ENCODE measurements at regions not wholly inside any gene's neighbourhood (a gene's known extent, or its start where the extent isn't known, plus 50 kb on each side); places are given as distances from the start of the nearest gene placed in this dataset.

GRCh38 chr3:13211605-13212210 is 138.5 kb upstream of the IQSEC1 start:
- Histone ChIP-seq H3K27ac (ENCODE audit: low read depth, low read length) (no peak overlapping the region), H3K4me1 (ENCODE audit: control insufficient read depth in 5 of 5, insufficient read depth in 5 of 5, low read length in 5 of 5) (peaks cover 2 to 28% (median 8%) of the 10 kb centered on the region in 5 donors), H3K9ac (ENCODE audit: low read length in 5 of 5) (no peak overlapping the region), H3K27me3 (ENCODE audit: control insufficient read depth in 5 of 5, insufficient read depth in 4 of 5, low read length in 5 of 5) (peaks cover 0 to 9% (median 5%) of the 10 kb centered on the region in 5 donors), H3K4me3 (ENCODE audit: low read depth in 1 of 5, low read length in 5 of 5) (no peak overlapping the region), H3K9me3 (ENCODE audit: control insufficient read depth in 5 of 5, low read length in 5 of 5) (no peaks in the 10 kb centered on the region), H3K36me3 (ENCODE audit: control insufficient read depth in 5 of 5, insufficient read depth in 5 of 5, low read length in 5 of 5) (no peaks in the 10 kb centered on the region)

- Histone ChIP-seq H3K9me3 (ENCODE audit: control insufficient read depth in 5 of 5, low read length in 5 of 5) (no peaks in the 10 kb centered on the region), H3K4me3 (ENCODE audit: low read depth in 1 of 5, low read length in 5 of 5) (no peak overlapping the region), H3K27ac (ENCODE audit: low read depth, low read length) (no peak overlapping the region), H3K9ac (ENCODE audit: low read length in 5 of 5) (no peak overlapping the region), H3K27me3 (ENCODE audit: control insufficient read depth in 5 of 5, insufficient read depth in 4 of 5, low read length in 5 of 5) (peaks cover 0 to 20% (median 8%) of the 10 kb centered on the region in 5 donors), H3K36me3 (ENCODE audit: control insufficient read depth in 5 of 5, insufficient read depth in 5 of 5, low read length in 5 of 5) (no peaks in the 10 kb centered on the region), H3K4me1 (ENCODE audit: control insufficient read depth in 5 of 5, insufficient read depth in 5 of 5, low read length in 5 of 5) (peaks cover 0 to 17% (median 0%) of the 10 kb centered on the region in 5 donors)
Observed at GRCh38 chr3:13210221-13210975, 137.2 kb upstream of the IQSEC1 start.

GRCh38 chr3:13209634-13209997 is 136.4 kb upstream of the IQSEC1 start:
- Histone ChIP-seq H3K36me3 (ENCODE audit: control insufficient read depth in 5 of 5, insufficient read depth in 5 of 5, low read length in 5 of 5) (no peaks in the 10 kb centered on the region), H3K27ac (ENCODE audit: low read depth, low read length) (no peak overlapping the region), H3K4me1 (ENCODE audit: control insufficient read depth in 5 of 5, insufficient read depth in 5 of 5, low read length in 5 of 5) (peaks cover 0 to 11% (median 0%) of the 10 kb centered on the region in 5 donors), H3K4me3 (ENCODE audit: low read depth in 1 of 5, low read length in 5 of 5) (no peak overlapping the region), H3K9ac (ENCODE audit: low read length in 5 of 5) (no peak overlapping the region), H3K9me3 (ENCODE audit: control insufficient read depth in 5 of 5, low read length in 5 of 5) (no peaks in the 10 kb centered on the region), H3K27me3 (ENCODE audit: control insufficient read depth in 5 of 5, insufficient read depth in 4 of 5, low read length in 5 of 5) (peaks cover 0 to 25% (median 15%) of the 10 kb centered on the region in 5 donors)

- no peaks in the 10 kb centered on the region for H3K36me3 ChIP-seq (ENCODE audit: control insufficient read depth in 5 of 5, insufficient read depth in 5 of 5, low read length in 5 of 5)
- peaks cover 3 to 25% (median 19%) of the 10 kb centered on the region in 5 donors for H3K27me3 ChIP-seq (ENCODE audit: control insufficient read depth in 5 of 5, insufficient read depth in 4 of 5, low read length in 5 of 5)
- H3K27ac ChIP-seq (ENCODE audit: low read depth, low read length) = no peak overlapping the region
- H3K4me1 ChIP-seq (ENCODE audit: control insufficient read depth in 5 of 5, insufficient read depth in 5 of 5, low read length in 5 of 5) = peaks cover 0 to 15% (median 2%) of the 10 kb centered on the region in 5 donors
- no peak overlapping the region for H3K9ac ChIP-seq (ENCODE audit: low read length in 5 of 5)
- H3K9me3 ChIP-seq (ENCODE audit: control insufficient read depth in 5 of 5, low read length in 5 of 5) = no peaks in the 10 kb centered on the region
- H3K4me3 ChIP-seq (ENCODE audit: low read depth in 1 of 5, low read length in 5 of 5) = no peak overlapping the region
Observed at GRCh38 chr3:13208706-13209633, 135.7 kb upstream of the IQSEC1 start.

GRCh38 chr3:13207975-13208705 is 134.9 kb upstream of the IQSEC1 start:
- H3K27me3 ChIP-seq (ENCODE audit: control insufficient read depth in 5 of 5, insufficient read depth in 4 of 5, low read length in 5 of 5) = peaks cover 3 to 31% (median 20%) of the 10 kb centered on the region in 5 donors
- no peaks in the 10 kb centered on the region for H3K36me3 ChIP-seq (ENCODE audit: control insufficient read depth in 5 of 5, insufficient read depth in 5 of 5, low read length in 5 of 5)
- H3K27ac ChIP-seq (ENCODE audit: low read depth, low read length) = no peak overlapping the region
- no peak overlapping the region for H3K9ac ChIP-seq (ENCODE audit: low read length in 5 of 5)
- no peak overlapping the region for H3K4me3 ChIP-seq (ENCODE audit: low read depth in 1 of 5, low read length in 5 of 5)
- peaks cover 0 to 15% (median 2%) of the 10 kb centered on the region in 5 donors for H3K4me1 ChIP-seq (ENCODE audit: control insufficient read depth in 5 of 5, insufficient read depth in 5 of 5, low read length in 5 of 5)
- H3K9me3 ChIP-seq (ENCODE audit: control insufficient read depth in 5 of 5, low read length in 5 of 5) = no peaks in the 10 kb centered on the region

GRCh38 chr3:13207578-13207922 is 134.3 kb upstream of the IQSEC1 start:
- no peaks in the 10 kb centered on the region for H3K36me3 ChIP-seq (ENCODE audit: control insufficient read depth in 5 of 5, insufficient read depth in 5 of 5, low read length in 5 of 5)
- H3K4me1 ChIP-seq (ENCODE audit: control insufficient read depth in 5 of 5, insufficient read depth in 5 of 5, low read length in 5 of 5) = peaks cover 0 to 15% (median 2%) of the 10 kb centered on the region in 5 donors
- H3K9me3 ChIP-seq (ENCODE audit: control insufficient read depth in 5 of 5, low read length in 5 of 5) = no peaks in the 10 kb centered on the region
- H3K4me3 ChIP-seq (ENCODE audit: low read depth in 1 of 5, low read length in 5 of 5) = no peak overlapping the region
- peaks cover 3 to 35% (median 20%) of the 10 kb centered on the region in 5 donors for H3K27me3 ChIP-seq (ENCODE audit: control insufficient read depth in 5 of 5, insufficient read depth in 4 of 5, low read length in 5 of 5)
- H3K27ac ChIP-seq (ENCODE audit: low read depth, low read length) = no peak overlapping the region
- H3K9ac ChIP-seq (ENCODE audit: low read length in 5 of 5) = no peak overlapping the region

GRCh38 chr3:13206799-13207577 is 133.8 kb upstream of the IQSEC1 start:
- peaks cover 3 to 35% (median 20%) of the 10 kb centered on the region in 5 donors for H3K27me3 ChIP-seq (ENCODE audit: control insufficient read depth in 5 of 5, insufficient read depth in 4 of 5, low read length in 5 of 5)
- H3K9me3 ChIP-seq (ENCODE audit: control insufficient read depth in 5 of 5, low read length in 5 of 5) = no peaks in the 10 kb centered on the region
- peaks cover 0 to 15% (median 2%) of the 10 kb centered on the region in 5 donors for H3K4me1 ChIP-seq (ENCODE audit: control insufficient read depth in 5 of 5, insufficient read depth in 5 of 5, low read length in 5 of 5)
- H3K36me3 ChIP-seq (ENCODE audit: control insufficient read depth in 5 of 5, insufficient read depth in 5 of 5, low read length in 5 of 5) = no peaks in the 10 kb centered on the region
- H3K9ac ChIP-seq (ENCODE audit: low read length in 5 of 5) = no peak overlapping the region
- H3K4me3 ChIP-seq (ENCODE audit: low read depth in 1 of 5, low read length in 5 of 5) = no peak overlapping the region
- no peak overlapping the region for H3K27ac ChIP-seq (ENCODE audit: low read depth, low read length)

GRCh38 chr3:13205567-13206143 is 132.4 kb upstream of the IQSEC1 start:
- no peak overlapping the region for H3K9ac ChIP-seq (ENCODE audit: low read length in 5 of 5)
- H3K9me3 ChIP-seq (ENCODE audit: control insufficient read depth in 5 of 5, low read length in 5 of 5) = no peaks in the 10 kb centered on the region
- no peaks in the 10 kb centered on the region for H3K36me3 ChIP-seq (ENCODE audit: control insufficient read depth in 5 of 5, insufficient read depth in 5 of 5, low read length in 5 of 5)
- no peak overlapping the region for H3K4me3 ChIP-seq (ENCODE audit: low read depth in 1 of 5, low read length in 5 of 5)
- H3K27ac ChIP-seq (ENCODE audit: low read depth, low read length) = no peak overlapping the region
- peaks cover 3 to 40% (median 20%) of the 10 kb centered on the region in 5 donors for H3K27me3 ChIP-seq (ENCODE audit: control insufficient read depth in 5 of 5, insufficient read depth in 4 of 5, low read length in 5 of 5)
- H3K4me1 ChIP-seq (ENCODE audit: control insufficient read depth in 5 of 5, insufficient read depth in 5 of 5, low read length in 5 of 5) = peaks cover 0 to 21% (median 7%) of the 10 kb centered on the region in 5 donors

GRCh38 chr3:13204177-13204581 is 130.9 kb upstream of the IQSEC1 start:
- H3K4me3 ChIP-seq (ENCODE audit: low read depth in 1 of 5, low read length in 5 of 5) = no peak overlapping the region
- peaks cover 0 to 23% (median 7%) of the 10 kb centered on the region in 5 donors for H3K4me1 ChIP-seq (ENCODE audit: control insufficient read depth in 5 of 5, insufficient read depth in 5 of 5, low read length in 5 of 5)
- H3K9me3 ChIP-seq (ENCODE audit: control insufficient read depth in 5 of 5, low read length in 5 of 5) = no peaks in the 10 kb centered on the region
- H3K9ac ChIP-seq (ENCODE audit: low read length in 5 of 5) = no peak overlapping the region
- peaks cover 3 to 38% (median 20%) of the 10 kb centered on the region in 5 donors for H3K27me3 ChIP-seq (ENCODE audit: control insufficient read depth in 5 of 5, insufficient read depth in 4 of 5, low read length in 5 of 5)
- no peak overlapping the region for H3K27ac ChIP-seq (ENCODE audit: low read depth, low read length)
- no peaks in the 10 kb centered on the region for H3K36me3 ChIP-seq (ENCODE audit: control insufficient read depth in 5 of 5, insufficient read depth in 5 of 5, low read length in 5 of 5)
